ENCODE measurements at regions not wholly inside any gene's neighbourhood (a gene's known extent, or its start where the extent isn't known, plus 50 kb on each side); places are given as distances from the start of the nearest gene placed in this dataset.

GRCh38 chrX:150160656-150161055 lies 202.5 kb upstream of the MAMLD1 start:
- TF ChIP-seq, protein P1, sequence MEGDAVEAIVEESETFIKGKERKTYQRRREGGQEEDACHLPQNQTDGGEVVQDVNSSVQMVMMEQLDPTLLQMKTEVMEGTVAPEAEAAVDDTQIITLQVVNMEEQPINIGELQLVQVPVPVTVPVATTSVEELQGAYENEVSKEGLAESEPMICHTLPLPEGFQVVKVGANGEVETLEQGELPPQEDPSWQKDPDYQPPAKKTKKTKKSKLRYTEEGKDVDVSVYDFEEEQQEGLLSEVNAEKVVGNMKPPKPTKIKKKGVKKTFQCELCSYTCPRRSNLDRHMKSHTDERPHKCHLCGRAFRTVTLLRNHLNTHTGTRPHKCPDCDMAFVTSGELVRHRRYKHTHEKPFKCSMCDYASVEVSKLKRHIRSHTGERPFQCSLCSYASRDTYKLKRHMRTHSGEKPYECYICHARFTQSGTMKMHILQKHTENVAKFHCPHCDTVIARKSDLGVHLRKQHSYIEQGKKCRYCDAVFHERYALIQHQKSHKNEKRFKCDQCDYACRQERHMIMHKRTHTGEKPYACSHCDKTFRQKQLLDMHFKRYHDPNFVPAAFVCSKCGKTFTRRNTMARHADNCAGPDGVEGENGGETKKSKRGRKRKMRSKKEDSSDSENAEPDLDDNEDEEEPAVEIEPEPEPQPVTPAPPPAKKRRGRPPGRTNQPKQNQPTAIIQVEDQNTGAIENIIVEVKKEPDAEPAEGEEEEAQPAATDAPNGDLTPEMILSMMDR (IDR thresholded peaks at IDR 0.05; ENCODE audit: control insufficient read depth, extremely low read depth, insufficient read depth) = no peak
- DNase-seq (ENCODE audit: low read depth) = no peak
- H3K4me3 ChIP-seq (ENCODE audit: low read depth, low read length) = no peak overlapping the region

DNA sequence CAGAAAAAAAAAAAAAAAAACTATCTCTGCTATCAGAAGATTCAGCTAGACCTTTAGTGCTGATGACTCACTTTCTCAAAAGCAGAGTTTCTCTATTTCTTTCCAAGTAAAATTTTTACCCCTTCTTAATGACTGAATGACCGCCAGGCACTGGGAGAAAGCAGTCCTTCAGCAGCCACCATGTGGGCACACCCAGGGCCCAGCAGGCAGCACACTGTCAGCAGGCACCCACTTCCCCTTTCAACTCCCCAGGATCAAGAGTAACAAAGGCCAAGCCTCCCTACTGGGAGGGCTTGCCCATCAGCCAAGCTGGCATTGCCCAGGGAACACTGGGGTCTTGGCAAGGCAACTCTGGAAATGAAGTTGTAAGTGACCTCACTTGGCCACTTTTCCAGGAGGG lies 201.9 kb upstream of the MAMLD1 start:
- H3K4me3 ChIP-seq (ENCODE audit: low read depth, low read length) = no peak overlapping the region
- DNase-seq (ENCODE audit: low read depth) = no peak
- TF ChIP-seq, protein P1 (IDR thresholded peaks at IDR 0.05; ENCODE audit: control insufficient read depth, extremely low read depth, insufficient read depth) = no peak

DNA sequence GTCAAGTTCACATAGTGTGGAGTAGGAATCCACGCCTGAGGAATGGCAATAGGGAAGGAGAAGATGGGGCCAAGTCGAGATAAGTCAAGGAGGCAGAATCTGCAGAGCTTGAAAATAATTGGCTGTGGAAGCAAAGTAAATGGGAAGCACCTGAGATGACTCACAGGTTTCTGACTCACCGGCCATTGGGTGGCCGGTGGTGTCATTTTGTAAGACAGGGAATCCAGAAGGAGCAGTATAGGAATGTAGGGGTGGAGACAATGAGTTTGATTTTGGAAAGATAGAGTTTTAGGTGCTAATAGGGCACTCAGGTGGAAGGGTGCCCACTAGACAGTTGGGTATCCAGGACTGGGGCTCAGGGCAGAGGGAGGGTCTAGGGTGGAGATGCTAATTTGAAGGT lies 201.0 kb upstream of the MAMLD1 start:
- DNase-seq (ENCODE audit: low read depth) = no peak
- H3K4me3 ChIP-seq (ENCODE audit: low read depth, low read length) = no peak overlapping the region
- TF ChIP-seq, protein P1 (IDR thresholded peaks at IDR 0.05; ENCODE audit: control insufficient read depth, extremely low read depth, insufficient read depth) = no peak

DNA sequence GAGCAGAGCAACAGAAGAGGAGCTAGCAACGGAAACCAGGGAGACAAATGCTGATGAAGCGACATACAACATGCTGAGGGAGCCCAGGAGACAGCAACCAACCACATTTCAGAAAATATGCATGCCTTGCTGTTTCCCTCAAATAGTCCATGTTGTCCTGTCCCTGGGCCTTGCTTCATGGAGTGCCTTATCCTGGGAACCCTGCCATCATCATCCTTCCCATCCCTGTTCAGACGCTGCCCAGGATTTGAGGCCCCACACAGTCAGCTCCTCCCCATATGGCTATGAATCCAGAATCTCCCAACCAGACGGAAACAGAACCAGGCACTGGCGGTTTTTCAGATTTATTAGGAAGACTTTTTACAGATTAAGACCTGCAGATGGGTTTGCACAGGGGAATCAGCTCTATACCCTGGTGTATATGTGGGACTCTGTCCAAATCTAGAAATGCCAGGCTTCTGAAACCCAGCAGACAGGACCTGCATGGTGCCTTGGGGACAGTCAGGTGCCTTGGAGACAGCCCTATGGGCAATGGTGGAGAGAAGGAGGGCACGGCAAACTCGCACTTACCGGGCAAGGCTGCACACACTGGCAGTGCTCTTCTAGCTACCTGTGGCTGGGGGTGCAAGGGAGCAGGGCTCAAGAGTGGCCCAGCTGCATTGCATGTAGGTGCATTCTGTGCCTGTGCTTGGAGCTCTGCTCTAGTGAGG lies 199.7 kb upstream of the MAMLD1 start:
- H3K4me3 ChIP-seq (ENCODE audit: low read depth, low read length) = no peak overlapping the region
- TF ChIP-seq, protein P1 (IDR thresholded peaks at IDR 0.05; ENCODE audit: control insufficient read depth, extremely low read depth, insufficient read depth) = no peak
- DNase-seq (ENCODE audit: low read depth) = no peak

GRCh38 chrX:150163956-150164726 lies 199.0 kb upstream of the MAMLD1 start:
- TF ChIP-seq, protein P1 (IDR thresholded peaks at IDR 0.05; ENCODE audit: control insufficient read depth, extremely low read depth, insufficient read depth) = no peak
- H3K4me3 ChIP-seq (ENCODE audit: low read depth, low read length) = no peak overlapping the region
- DNase-seq (ENCODE audit: low read depth) = no peak

GRCh38 chrX:150164971-150165600 lies 198.0 kb upstream of the MAMLD1 start:
- TF ChIP-seq, protein P1 (IDR thresholded peaks at IDR 0.05; ENCODE audit: control insufficient read depth, extremely low read depth, insufficient read depth) = no peak
- H3K4me3 ChIP-seq (ENCODE audit: low read depth, low read length) = no peak overlapping the region
- DNase-seq (ENCODE audit: low read depth) = no peak

Data from LNCaP clone FGC (cell line).